ENCODE measurements at regions not wholly inside any gene's neighbourhood (a gene's known extent, or its start where the extent isn't known, plus 50 kb on each side); places are given as distances from the start of the nearest gene placed in this dataset.

- Histone ChIP-seq H3K27ac (ENCODE audit: insufficient read length, low read depth, low read length) (no peak overlapping the region), H2BK15ac (ENCODE audit: low read depth, low read length) (no peak overlapping the region), H3K56ac (ENCODE audit: insufficient read length, low read depth, low read length) (no peak overlapping the region), H3K23me2 (ENCODE audit: insufficient read length, low read depth, low read length, poor library complexity, severe bottlenecking) (no peaks in the 10 kb centered on the region), H2AFZ (ENCODE audit: low read length) (no peak overlapping the region), H4K20me1 (ENCODE audit: control insufficient read depth, insufficient read depth, insufficient read length) (no peaks in the 10 kb centered on the region), H3K14ac (ENCODE audit: insufficient read depth, low read length) (no peak overlapping the region), H4K8ac (replicated peaks; ENCODE audit: insufficient read length, low read depth, low read length) (no peak overlapping the region), H3K18ac (ENCODE audit: insufficient read length, low read depth, low read length) (no peak overlapping the region), H3K4me1 (ENCODE audit: insufficient read depth, low read length) (no peaks in the 10 kb centered on the region), H3K9ac (ENCODE audit: extremely low read depth, insufficient read length, low read length) (no peak overlapping the region), H3K4ac (ENCODE audit: low read depth, low read length) (no peak overlapping the region), H3K23ac (ENCODE audit: insufficient read length, low read depth, low read length) (no peak overlapping the region), H3K4me2 (ENCODE audit: insufficient read depth, insufficient read length, low read length) (no peak overlapping the region), H3K79me1 (ENCODE audit: insufficient read depth, low read depth, low read length, poor library complexity, severe bottlenecking) (no peaks in the 10 kb centered on the region), H4K5ac (ENCODE audit: insufficient read length, low read depth, low read length) (no peak overlapping the region), H4K91ac (ENCODE audit: insufficient read length, low read depth, low read length) (no peak overlapping the region), H3K9me3 (ENCODE audit: control insufficient read depth, low read depth, low read length) (no peaks in the 10 kb centered on the region), H2BK12ac (ENCODE audit: insufficient read length, low read depth, low read length) (no peak overlapping the region), H2BK20ac (ENCODE audit: low read depth, low read length, poor library complexity, severe bottlenecking) (no peak overlapping the region), H3K79me2 (ENCODE audit: insufficient read depth, low read length) (no peaks in the 10 kb centered on the region), H3T11ph (ENCODE audit: low read length) (no peak overlapping the region), H2AK5ac (ENCODE audit: insufficient read length, low read length) (no peak overlapping the region), H3K27me3 (ENCODE audit: insufficient read depth, low read length) (no peaks in the 10 kb centered on the region), H2BK5ac (ENCODE audit: insufficient read length, low read length) (no peak overlapping the region), H2BK120ac (ENCODE audit: low read depth, low read length, poor library complexity, severe bottlenecking) (no peak overlapping the region)
- H3K27me3 Mint-ChIP-seq (ENCODE audit: low read depth) = no peaks in the 10 kb centered on the region
- no CpG with 5 or more reads among the region's 8 CpGs for WGBS (ENCODE audit: extremely low coverage, insufficient read length, low lambda C conversion rate)
- no peak overlapping the region for H3K4me3 Mint-ChIP-seq
- no peak overlapping the region; a peak in 2 of 7 replicates for H3K27ac Mint-ChIP-seq
- no peak for TF ChIP-seq CTCF (conservative IDR thresholded peaks at IDR 0.05)
- H3K4me1 Mint-ChIP-seq = no peaks in the 10 kb centered on the region
- no peaks in the 10 kb centered on the region; a peak in 2 of 7 replicates for H3K36me3 Mint-ChIP-seq (ENCODE audit: insufficient read depth in 1 of 3, low read depth in 3 of 3)
- H3K9me3 Mint-ChIP-seq = no peaks in the 10 kb centered on the region
- no peak for DNase-seq
Measured at GRCh38 chr13:22189176-22190048, 518.5 kb downstream of the FGF9 start.
